ENCODE measurements at regions not wholly inside any gene's neighbourhood (a gene's known extent, or its start where the extent isn't known, plus 50 kb on each side); places are given as distances from the start of the nearest gene placed in this dataset.

GRCh38 chr2:160674146-160674750 is 180.6 kb upstream of the RBMS1 start:
- no peaks in the 10 kb centered on the region for H3K4me1 ChIP-seq (ENCODE audit: control insufficient read depth in 2 of 2, insufficient read depth in 2 of 2, low read length in 2 of 2)
- no peak for DNase-seq
- intact Hi-C loops (cut with micrococcal nuclease) = no loop called here
- Mint-ChIP-seq H3K27me3 (peaks cover 0 to 5% (median 0%) of the 10 kb centered on the region in 5 donors), H3K36me3 (no peaks in the 10 kb centered on the region), H3K9me3 (peaks cover 0 to 5% (median 0%) of the 10 kb centered on the region in 11 donors), H3K4me3 (no peak overlapping the region), H3K4me1 (no peaks in the 10 kb centered on the region), H3K27ac (peak overlapping the region in 1 of 9 donors; percentile 72)
- no peak for ATAC-seq
- H3K36me3 ChIP-seq (ENCODE audit: control insufficient read depth in 2 of 3, insufficient read depth in 3 of 3, low read length in 3 of 3) = no peaks in the 10 kb centered on the region
- ChIA-PET CTCF (no interaction called here), POLR2A (interaction anchor here (0.5 kb wide), 1 partner anchor 462 kb away, joined by 3 read pairs; no protein-coding TSS in a partner anchor)
- no peak overlapping the region for H3K27ac ChIP-seq (ENCODE audit: low read depth, low read length)
- no peaks in the 10 kb centered on the region for H3K9me3 ChIP-seq (ENCODE audit: control insufficient read depth in 2 of 3, low read length in 3 of 3)
- no peak overlapping the region for H3K4me3 ChIP-seq (ENCODE audit: low read length)
- H3K27me3 ChIP-seq (ENCODE audit: control insufficient read depth in 2 of 2, insufficient read depth in 2 of 2, low read length in 2 of 2) = no peaks in the 10 kb centered on the region

GRCh38 chr2:160679686-160680085 is 186.1 kb upstream of the RBMS1 start:
- ATAC-seq (no peak), DNase-seq (no peak)
- CTCF ChIA-PET = no interaction called here
- no peak overlapping the region for H3K27ac ChIP-seq (ENCODE audit: low read depth, low read length)
- H3K36me3 ChIP-seq (ENCODE audit: control insufficient read depth in 2 of 3, insufficient read depth in 3 of 3, low read length in 3 of 3) = no peaks in the 10 kb centered on the region
- Mint-ChIP-seq H3K27me3 (peaks cover 0 to 8% (median 0%) of the 10 kb centered on the region in 5 donors), H3K36me3 (peaks cover 0 to 9% (median 3%) of the 10 kb centered on the region in 5 donors), H3K4me3 (no peak overlapping the region), H3K27ac (no peak overlapping the region), H3K4me1 (peaks cover 0 to 6% (median 0%) of the 10 kb centered on the region in 7 donors), H3K9me3 (peaks cover 0 to 11% (median 1%) of the 10 kb centered on the region in 11 donors)
- no peaks in the 10 kb centered on the region for H3K9me3 ChIP-seq (ENCODE audit: control insufficient read depth in 2 of 3, low read length in 3 of 3)
- H3K4me3 ChIP-seq (ENCODE audit: low read length) = no peak overlapping the region
- H3K4me1 ChIP-seq (ENCODE audit: control insufficient read depth in 2 of 2, insufficient read depth in 2 of 2, low read length in 2 of 2) = no peaks in the 10 kb centered on the region
- no peaks in the 10 kb centered on the region for H3K27me3 ChIP-seq (ENCODE audit: control insufficient read depth in 2 of 2, insufficient read depth in 2 of 2, low read length in 2 of 2)
- POLR2A ChIA-PET = no interaction called here
- intact Hi-C loops (cut with micrococcal nuclease) = no loop called here

- no peaks in the 10 kb centered on the region for H3K9me3 ChIP-seq (ENCODE audit: control insufficient read depth in 2 of 3, low read length in 3 of 3)
- ATAC-seq (no peak), DNase-seq (no peak)
- POLR2A ChIA-PET = no interaction called here
- H3K4me1 ChIP-seq (ENCODE audit: control insufficient read depth in 2 of 2, insufficient read depth in 2 of 2, low read length in 2 of 2) = no peaks in the 10 kb centered on the region
- Mint-ChIP-seq H3K27ac (no peak overlapping the region), H3K9me3 (peaks cover 0 to 8% (median 1%) of the 10 kb centered on the region in 11 donors), H3K4me1 (peaks cover 0 to 6% (median 0%) of the 10 kb centered on the region in 7 donors), H3K4me3 (no peak overlapping the region), H3K27me3 (peaks cover 0 to 7% (median 0%) of the 10 kb centered on the region in 5 donors), H3K36me3 (peaks cover 0 to 9% (median 3%) of the 10 kb centered on the region in 5 donors)
- H3K4me3 ChIP-seq (ENCODE audit: low read length) = no peak overlapping the region
- H3K27me3 ChIP-seq (ENCODE audit: control insufficient read depth in 2 of 2, insufficient read depth in 2 of 2, low read length in 2 of 2) = no peaks in the 10 kb centered on the region
- H3K36me3 ChIP-seq (ENCODE audit: control insufficient read depth in 2 of 3, insufficient read depth in 3 of 3, low read length in 3 of 3) = no peaks in the 10 kb centered on the region
- CTCF ChIA-PET = no interaction called here
- H3K27ac ChIP-seq (ENCODE audit: low read depth, low read length) = no peak overlapping the region
- intact Hi-C loops (cut with micrococcal nuclease) = no loop called here
These were observed 186.7 kb upstream of the RBMS1 start for GRCh38 chr2:160680294-160680693.

- POLR2A ChIA-PET = no interaction called here
- intact Hi-C loops (cut with micrococcal nuclease) = no loop called here
- H3K4me1 Mint-ChIP-seq = peaks cover 0 to 6% (median 0%) of the 10 kb centered on the region in 7 donors
These were observed 187.4 kb upstream of the RBMS1 start for GRCh38 chr2:160680974-160681373.

GRCh38 chr2:160683206-160683605 is 189.6 kb upstream of the RBMS1 start:
- Histone ChIP-seq H3K27ac (ENCODE audit: low read depth, low read length) (no peak overlapping the region), H3K9me3 (ENCODE audit: control insufficient read depth in 2 of 3, low read length in 3 of 3) (no peaks in the 10 kb centered on the region), H3K27me3 (ENCODE audit: control insufficient read depth in 2 of 2, insufficient read depth in 2 of 2, low read length in 2 of 2) (no peaks in the 10 kb centered on the region), H3K4me3 (ENCODE audit: low read length) (no peak overlapping the region), H3K36me3 (ENCODE audit: control insufficient read depth in 2 of 3, insufficient read depth in 3 of 3, low read length in 3 of 3) (no peaks in the 10 kb centered on the region), H3K4me1 (ENCODE audit: control insufficient read depth in 2 of 2, insufficient read depth in 2 of 2, low read length in 2 of 2) (no peaks in the 10 kb centered on the region)
- intact Hi-C loops (cut with micrococcal nuclease) = no loop called here
- H3K36me3 Mint-ChIP-seq = peaks cover 0 to 9% (median 3%) of the 10 kb centered on the region in 5 donors
- POLR2A ChIA-PET = no interaction called here
- CTCF ChIA-PET = no interaction called here
- ATAC-seq (no peak), DNase-seq (no peak)
- peaks cover 0 to 8% (median 1%) of the 10 kb centered on the region in 11 donors for H3K9me3 Mint-ChIP-seq
- H3K4me1 Mint-ChIP-seq = peaks cover 0 to 6% (median 0%) of the 10 kb centered on the region in 7 donors
- peaks cover 0 to 10% (median 0%) of the 10 kb centered on the region in 5 donors for H3K27me3 Mint-ChIP-seq
- no peak overlapping the region for H3K4me3 Mint-ChIP-seq
- no peak overlapping the region for H3K27ac Mint-ChIP-seq

More at GRCh38 chr2:160680974-160681373, 187.4 kb upstream of the RBMS1 start:
- no peaks in the 10 kb centered on the region for H3K4me1 ChIP-seq (ENCODE audit: control insufficient read depth in 2 of 2, insufficient read depth in 2 of 2, low read length in 2 of 2)
- Mint-ChIP-seq H3K27ac (no peak overlapping the region), H3K9me3 (peaks cover 0 to 8% (median 1%) of the 10 kb centered on the region in 11 donors), H3K36me3 (peaks cover 0 to 9% (median 3%) of the 10 kb centered on the region in 5 donors), H3K4me3 (no peak overlapping the region), H3K27me3 (peaks cover 0 to 7% (median 0%) of the 10 kb centered on the region in 5 donors)
- no peak overlapping the region for H3K4me3 ChIP-seq (ENCODE audit: low read length)
- no peaks in the 10 kb centered on the region for H3K9me3 ChIP-seq (ENCODE audit: control insufficient read depth in 2 of 3, low read length in 3 of 3)
- H3K36me3 ChIP-seq (ENCODE audit: control insufficient read depth in 2 of 3, insufficient read depth in 3 of 3, low read length in 3 of 3) = no peaks in the 10 kb centered on the region
- ATAC-seq (no peak), DNase-seq (no peak)
- CTCF ChIA-PET = no interaction called here
- H3K27me3 ChIP-seq (ENCODE audit: control insufficient read depth in 2 of 2, insufficient read depth in 2 of 2, low read length in 2 of 2) = no peaks in the 10 kb centered on the region
- no peak overlapping the region for H3K27ac ChIP-seq (ENCODE audit: low read depth, low read length)

- no peak overlapping the region for H3K27ac Mint-ChIP-seq
- peaks cover 0 to 3% (median 0%) of the 10 kb centered on the region in 5 donors for H3K36me3 Mint-ChIP-seq
- peaks cover 0 to 17% (median 0%) of the 10 kb centered on the region in 5 donors for H3K27me3 Mint-ChIP-seq
- Histone ChIP-seq H3K27ac (ENCODE audit: low read depth, low read length) (no peak overlapping the region), H3K4me3 (ENCODE audit: low read length) (no peak overlapping the region), H3K36me3 (ENCODE audit: control insufficient read depth in 2 of 3, insufficient read depth in 3 of 3, low read length in 3 of 3) (no peaks in the 10 kb centered on the region), H3K4me1 (ENCODE audit: control insufficient read depth in 2 of 2, insufficient read depth in 2 of 2, low read length in 2 of 2) (no peaks in the 10 kb centered on the region), H3K9me3 (ENCODE audit: control insufficient read depth in 2 of 3, low read length in 3 of 3) (no peaks in the 10 kb centered on the region), H3K27me3 (ENCODE audit: control insufficient read depth in 2 of 2, insufficient read depth in 2 of 2, low read length in 2 of 2) (no peaks in the 10 kb centered on the region)
- CTCF ChIA-PET = no interaction called here
- H3K9me3 Mint-ChIP-seq = peaks cover 0 to 5% (median 0%) of the 10 kb centered on the region in 11 donors
- DNase-seq (no peak), ATAC-seq (no peak)
- intact Hi-C loops (cut with micrococcal nuclease) = no loop called here
- H3K4me1 Mint-ChIP-seq = peaks cover 0 to 6% (median 0%) of the 10 kb centered on the region in 7 donors
- POLR2A ChIA-PET = no interaction called here
- no peak overlapping the region for H3K4me3 Mint-ChIP-seq
These were observed 194.0 kb upstream of the RBMS1 start for GRCh38 chr2:160687629-160688028.

GRCh38 chr2:160689441-160689840 is 195.8 kb upstream of the RBMS1 start:
- POLR2A ChIA-PET = no interaction called here
- H3K4me3 ChIP-seq (ENCODE audit: low read length) = no peak overlapping the region
- H3K9me3 Mint-ChIP-seq = no peaks in the 10 kb centered on the region

More at GRCh38 chr2:160689441-160689840, 195.8 kb upstream of the RBMS1 start:
- no peaks in the 10 kb centered on the region for H3K36me3 ChIP-seq (ENCODE audit: control insufficient read depth in 2 of 3, insufficient read depth in 3 of 3, low read length in 3 of 3)
- DNase-seq = no peak
- intact Hi-C loops (cut with micrococcal nuclease) = no loop called here
- H3K27me3 ChIP-seq (ENCODE audit: control insufficient read depth in 2 of 2, insufficient read depth in 2 of 2, low read length in 2 of 2) = no peaks in the 10 kb centered on the region
- CTCF ChIA-PET = no interaction called here
- no peak overlapping the region for H3K4me3 Mint-ChIP-seq
- H3K36me3 Mint-ChIP-seq = peaks cover 0 to 2% (median 0%) of the 10 kb centered on the region in 5 donors
- H3K27ac ChIP-seq (ENCODE audit: low read depth, low read length) = no peak overlapping the region
- H3K4me1 Mint-ChIP-seq = no peaks in the 10 kb centered on the region
- H3K9me3 ChIP-seq (ENCODE audit: control insufficient read depth in 2 of 3, low read length in 3 of 3) = no peaks in the 10 kb centered on the region
- H3K27ac Mint-ChIP-seq = no peak overlapping the region
- no peak for ATAC-seq
- peaks cover 0 to 10% (median 0%) of the 10 kb centered on the region in 5 donors for H3K27me3 Mint-ChIP-seq
- H3K4me1 ChIP-seq (ENCODE audit: control insufficient read depth in 2 of 2, insufficient read depth in 2 of 2, low read length in 2 of 2) = no peaks in the 10 kb centered on the region

Measured in naive thymus-derived CD4-positive, alpha-beta T cell (primary cell).